Hepatocyte (in vitro differentiated cells): ENCODE measurements at regions not wholly inside any gene's neighbourhood (a gene's known extent, or its start where the extent isn't known, plus 50 kb on each side); places are given as distances from the start of the nearest gene placed in this dataset.

Experiments used
- EZH2 ChIP-seq: fragments of 200-600 bp; sonication (generic); IDR thresholded peaks from 2 replicates; pipeline ENCODE4 v1.6.1; 2016; ENCODE audit warnings: antibody characterized with exemption, mild to moderate bottlenecking, borderline replicate concordance
- TF ChIP-seq, protein P1 (sequence below): fragments of 200-600 bp; sonication (generic); IDR thresholded peaks from 2 replicates; pipeline ENCODE4 v1.5.1; 2016; ENCODE audit warnings: antibody characterized with exemption, mild to moderate bottlenecking; ENCODE audit not compliant: poor library complexity

DNA sequence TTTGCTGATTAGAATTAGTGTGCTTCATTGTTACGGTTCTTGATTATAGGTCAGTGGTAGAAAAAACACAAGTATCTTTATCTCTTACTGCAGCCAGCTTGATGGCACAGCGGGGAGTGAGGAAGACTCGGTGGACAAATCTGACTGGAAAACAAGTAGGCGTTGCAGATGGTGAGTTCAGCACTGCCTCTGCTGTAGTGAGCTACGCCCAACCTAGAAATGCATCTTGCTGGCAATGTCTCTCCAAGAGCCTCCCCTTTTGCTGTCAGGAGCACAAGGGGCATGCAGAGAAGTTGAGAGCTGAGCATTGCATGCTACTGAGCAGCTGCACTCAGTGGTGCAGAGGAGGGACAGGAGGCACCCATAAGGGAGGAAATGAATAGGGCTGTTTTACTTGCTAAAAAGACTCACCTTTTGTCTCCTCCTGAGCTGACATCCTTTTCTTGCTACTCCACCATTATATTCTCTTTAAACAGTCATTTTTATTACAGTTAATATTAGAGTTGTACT lies 977.3 kb upstream of the ACVR2A start:
- TF ChIP-seq, protein P1, sequence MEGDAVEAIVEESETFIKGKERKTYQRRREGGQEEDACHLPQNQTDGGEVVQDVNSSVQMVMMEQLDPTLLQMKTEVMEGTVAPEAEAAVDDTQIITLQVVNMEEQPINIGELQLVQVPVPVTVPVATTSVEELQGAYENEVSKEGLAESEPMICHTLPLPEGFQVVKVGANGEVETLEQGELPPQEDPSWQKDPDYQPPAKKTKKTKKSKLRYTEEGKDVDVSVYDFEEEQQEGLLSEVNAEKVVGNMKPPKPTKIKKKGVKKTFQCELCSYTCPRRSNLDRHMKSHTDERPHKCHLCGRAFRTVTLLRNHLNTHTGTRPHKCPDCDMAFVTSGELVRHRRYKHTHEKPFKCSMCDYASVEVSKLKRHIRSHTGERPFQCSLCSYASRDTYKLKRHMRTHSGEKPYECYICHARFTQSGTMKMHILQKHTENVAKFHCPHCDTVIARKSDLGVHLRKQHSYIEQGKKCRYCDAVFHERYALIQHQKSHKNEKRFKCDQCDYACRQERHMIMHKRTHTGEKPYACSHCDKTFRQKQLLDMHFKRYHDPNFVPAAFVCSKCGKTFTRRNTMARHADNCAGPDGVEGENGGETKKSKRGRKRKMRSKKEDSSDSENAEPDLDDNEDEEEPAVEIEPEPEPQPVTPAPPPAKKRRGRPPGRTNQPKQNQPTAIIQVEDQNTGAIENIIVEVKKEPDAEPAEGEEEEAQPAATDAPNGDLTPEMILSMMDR: no peak
- no peak for TF ChIP-seq EZH2
